ENCODE measurements at regions not wholly inside any gene's neighbourhood (a gene's known extent, or its start where the extent isn't known, plus 50 kb on each side); places are given as distances from the start of the nearest gene placed in this dataset.

DNA sequence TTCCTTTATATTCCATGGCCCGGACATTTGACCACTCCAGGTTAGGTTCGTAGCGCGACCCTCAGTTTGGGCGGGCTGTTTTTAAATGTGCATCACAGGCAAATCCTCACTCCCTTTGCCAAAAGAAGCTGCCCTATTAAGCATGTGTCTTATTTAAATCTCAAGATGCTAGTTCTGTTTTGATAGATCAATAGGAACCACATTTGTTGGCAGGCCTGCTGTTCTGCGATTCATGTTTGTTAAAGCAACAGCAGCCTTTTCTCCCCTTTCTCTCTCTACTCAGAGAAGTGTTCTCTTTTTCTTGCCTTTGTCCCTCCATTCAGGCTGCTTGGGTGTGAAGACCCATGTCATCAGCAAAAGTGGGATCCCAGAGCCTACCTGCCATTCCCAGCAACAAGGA is 212.0 kb upstream of the SSTR4 start:
- TF ChIP-seq CTCF (IDR thresholded peaks at IDR 0.05): no peak
- 92 to 95% (median 94%) methylated on average over 6 of the region's 6 CpGs for WGBS, 3 donors
- Histone ChIP-seq H3K4me3 (no peak overlapping the region), H3K9me3 (no peaks in the 10 kb centered on the region), H3K27me3 (ENCODE audit: insufficient read depth in 3 of 3, low read length in 2 of 3) (no peaks in the 10 kb centered on the region), H3K27ac (no peak overlapping the region), H3K36me3 (ENCODE audit: insufficient read depth in 1 of 2, low read depth in 1 of 2) (no peaks in the 10 kb centered on the region), H3K4me1 (no peaks in the 10 kb centered on the region)
- ATAC-seq (no peak), DNase-seq (no peak)
- intact Hi-C loops (cut with DNase I): no loop called here

GRCh38 chr20:22824077-22824476 is 211.0 kb upstream of the SSTR4 start:
- H3K4me3 ChIP-seq: no peak overlapping the region
- ATAC-seq: no peak
- 66 to 75% (median 67%) methylated on average over 3 of the region's 3 CpGs for WGBS, 3 donors
- H3K36me3 ChIP-seq (ENCODE audit: insufficient read depth in 1 of 2, low read depth in 1 of 2): no peaks in the 10 kb centered on the region
- no peaks in the 10 kb centered on the region for H3K27me3 ChIP-seq (ENCODE audit: insufficient read depth in 3 of 3, low read length in 2 of 3)
- intact Hi-C loops (cut with DNase I): no loop called here
- H3K4me1 ChIP-seq: no peaks in the 10 kb centered on the region
- no peak overlapping the region for H3K27ac ChIP-seq
- H3K9me3 ChIP-seq: no peaks in the 10 kb centered on the region
- TF ChIP-seq CTCF (IDR thresholded peaks at IDR 0.05): no peak
- DNase-seq: no peak

DNA sequence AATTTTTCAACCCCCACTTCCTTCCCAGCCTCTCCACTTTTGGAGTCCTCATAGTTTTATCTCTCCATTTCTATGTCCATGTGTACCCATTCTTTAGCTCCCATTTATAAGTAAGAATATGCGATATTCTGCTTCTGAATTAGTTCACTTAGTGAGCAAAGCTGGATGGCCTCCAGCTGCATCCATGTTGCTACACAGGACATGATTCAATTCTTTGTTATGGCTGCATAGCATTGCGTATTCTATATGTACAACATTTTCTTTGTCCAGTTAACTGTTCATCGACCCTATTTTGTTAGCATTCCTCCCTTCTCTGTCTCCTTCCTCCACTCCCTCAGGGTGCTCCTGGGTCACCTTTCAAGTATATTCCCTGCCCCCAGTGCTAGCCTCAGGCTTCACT is 210.0 kb upstream of the SSTR4 start:
- Histone ChIP-seq H3K27me3 (ENCODE audit: insufficient read depth in 3 of 3, low read length in 2 of 3) (no peaks in the 10 kb centered on the region), H3K36me3 (ENCODE audit: insufficient read depth in 1 of 2, low read depth in 1 of 2) (no peaks in the 10 kb centered on the region), H3K4me1 (no peaks in the 10 kb centered on the region), H3K4me3 (no peak overlapping the region), H3K27ac (no peak overlapping the region), H3K9me3 (no peaks in the 10 kb centered on the region)
- no peak for DNase-seq
- 94 to 96% (median 95%) methylated on average over 3 of the region's 3 CpGs for WGBS, 3 donors
- intact Hi-C loops (cut with DNase I): no loop called here
- ATAC-seq: no peak
- no peak for TF ChIP-seq CTCF (IDR thresholded peaks at IDR 0.05)

- intact Hi-C loops (cut with DNase I): no loop called here
- no peaks in the 10 kb centered on the region for H3K27me3 ChIP-seq (ENCODE audit: insufficient read depth in 3 of 3, low read length in 2 of 3)
- H3K27ac ChIP-seq: no peak overlapping the region
- WGBS, 3 donors: 43 to 75% (median 51%) methylated on average over 4 of the region's 4 CpGs
- TF ChIP-seq CTCF (IDR thresholded peaks at IDR 0.05): no peak
- ATAC-seq (no peak), DNase-seq (no peak)
- H3K4me1 ChIP-seq: no peaks in the 10 kb centered on the region
- no peaks in the 10 kb centered on the region for H3K9me3 ChIP-seq
- no peak overlapping the region for H3K4me3 ChIP-seq
- no peaks in the 10 kb centered on the region for H3K36me3 ChIP-seq (ENCODE audit: insufficient read depth in 1 of 2, low read depth in 1 of 2)
Measured at GRCh38 chr20:22825546-22825945, 209.6 kb upstream of the SSTR4 start.

Measured in psoas muscle (tissue), 7 donors.